SJCRH30 (cell line): ENCODE measurements at regions not wholly inside any gene's neighbourhood (a gene's known extent, or its start where the extent isn't known, plus 50 kb on each side); places are given as distances from the start of the nearest gene placed in this dataset.
"Not testable (repeated sequence)": the region's sequence is repeated elsewhere in the genome, so short reads cannot be mapped to it uniquely, and the experiment has no call there.

Experiments used
- DNase-seq, 2 experiments: peaks; one replicate each; pipeline ENCODE4 v3.0.0-alpha.2; 2015 to 2020
- H3K27ac ChIP-seq: fragments of 250-450 bp; sonication (Bioruptor Pico); 2 replicates; pipeline ENCODE4 v1.5.1; 2020; ENCODE audit warnings: mild to moderate bottlenecking, moderate library complexity
- H3K27me3 ChIP-seq: fragments of 250-450 bp; sonication (Bioruptor Pico); 2 replicates; pipeline ENCODE4 v1.5.1; 2020; ENCODE audit warnings: mild to moderate bottlenecking, moderate library complexity
- H3K36me3 ChIP-seq: fragments of 250-450 bp; sonication (Bioruptor Pico); 2 replicates; pipeline ENCODE4 v1.5.1; 2020; ENCODE audit warnings: mild to moderate bottlenecking, moderate library complexity
- H3K4me1 ChIP-seq: fragments of 250-450 bp; sonication (Bioruptor Pico); 2 replicates; pipeline ENCODE4 v1.5.1; 2020; ENCODE audit warnings: mild to moderate bottlenecking, moderate library complexity
- H3K4me3 ChIP-seq: fragments of 250-450 bp; sonication (Bioruptor Pico); 2 replicates; pipeline ENCODE4 v1.5.1; 2020; ENCODE audit warnings: mild to moderate bottlenecking, moderate library complexity
- H3K9me3 ChIP-seq: fragments of 250-450 bp; sonication (Bioruptor Pico); replicated peaks from 2 replicates; pipeline ENCODE4 v1.5.1; 2020; ENCODE audit warnings: mild to moderate bottlenecking, moderate library complexity

- peaks cover 6% of the 10 kb centered on the region; the same call in 1 of the 2 replicates for H3K4me1 ChIP-seq
- H3K36me3 ChIP-seq: no peaks in the 10 kb centered on the region
- no peaks in the 10 kb centered on the region for H3K9me3 ChIP-seq
- H3K27me3 ChIP-seq: no peaks in the 10 kb centered on the region
- DNase-seq: peak; percentile 19 to 53
- H3K27ac ChIP-seq: peak overlapping the region; percentile 54
- H3K4me3 ChIP-seq: peak overlapping the region; percentile 46
These were observed 245.7 kb upstream of the REG3G start for GRCh38 chr2:78779761-78780160.

- DNase-seq: peak; percentile 30 to 66
- Histone ChIP-seq H3K9me3 (no peaks in the 10 kb centered on the region), H3K27me3 (no peaks in the 10 kb centered on the region), H3K4me3 (peak overlapping the region; percentile 46), H3K27ac (peak overlapping the region; percentile 54), H3K4me1 (peaks cover 6% of the 10 kb centered on the region; the same call in 1 of the 2 replicates), H3K36me3 (no peaks in the 10 kb centered on the region)
These were observed 245.2 kb upstream of the REG3G start for GRCh38 chr2:78780256-78780655.

GRCh38 chr2:78780864-78781583 lies 244.5 kb upstream of the REG3G start:
- peaks cover 6% of the 10 kb centered on the region; the same call in 1 of the 2 replicates for H3K4me1 ChIP-seq
- H3K36me3 ChIP-seq: no peaks in the 10 kb centered on the region
- no peaks in the 10 kb centered on the region for H3K27me3 ChIP-seq
- no peaks in the 10 kb centered on the region for H3K9me3 ChIP-seq
- H3K4me3 ChIP-seq: peak overlapping the region; percentile 46
- peak overlapping the region; percentile 54 for H3K27ac ChIP-seq
- DNase-seq: no peak

- Histone ChIP-seq H3K4me1 (peaks cover 6% of the 10 kb centered on the region; the same call in 1 of the 2 replicates), H3K27ac (no peak overlapping the region), H3K27me3 (no peaks in the 10 kb centered on the region), H3K9me3 (no peaks in the 10 kb centered on the region), H3K36me3 (no peaks in the 10 kb centered on the region), H3K4me3 (no peak overlapping the region)
- DNase-seq: no peak
These were observed 243.3 kb upstream of the REG3G start for GRCh38 chr2:78782196-78782595.

GRCh38 chr2:78811955-78812610 lies 213.4 kb upstream of the REG3G start:
- H3K27me3 ChIP-seq: no peaks in the 10 kb centered on the region; the same call in 1 of the 2 replicates
- no peak overlapping the region for H3K27ac ChIP-seq
- no peaks in the 10 kb centered on the region for H3K36me3 ChIP-seq
- no peak overlapping the region for H3K4me3 ChIP-seq
- H3K4me1 ChIP-seq: no peaks in the 10 kb centered on the region
- no peak for DNase-seq
- no peaks in the 10 kb centered on the region for H3K9me3 ChIP-seq

- Histone ChIP-seq H3K9me3 (no peaks in the 10 kb centered on the region), H3K36me3 (no peaks in the 10 kb centered on the region), H3K27ac (no peak overlapping the region), H3K4me1 (no peaks in the 10 kb centered on the region), H3K4me3 (no peak overlapping the region), H3K27me3 (no peaks in the 10 kb centered on the region; the same call in 1 of the 2 replicates)
- no peak for DNase-seq
These were observed 211.0 kb upstream of the REG3G start for GRCh38 chr2:78814331-78814986.

GRCh38 chr2:78817430-78817829 lies 208.1 kb upstream of the REG3G start:
- Histone ChIP-seq H3K9me3 (no peaks in the 10 kb centered on the region), H3K27me3 (no peaks in the 10 kb centered on the region; the same call in 1 of the 2 replicates)

GRCh38 chr2:78832481-78832880 lies 193.0 kb upstream of the REG3G start:
- H3K4me1 ChIP-seq: no peaks in the 10 kb centered on the region
- H3K36me3 ChIP-seq: no peaks in the 10 kb centered on the region
- DNase-seq: no peak
- H3K4me3 ChIP-seq: no peak overlapping the region
- no peaks in the 10 kb centered on the region for H3K9me3 ChIP-seq
- H3K27me3 ChIP-seq: no peaks in the 10 kb centered on the region
- no peak overlapping the region for H3K27ac ChIP-seq

More at GRCh38 chr2:78817430-78817829, 208.1 kb upstream of the REG3G start:
- Histone ChIP-seq H3K4me3 (no peak overlapping the region), H3K4me1 (no peaks in the 10 kb centered on the region), H3K36me3 (no peaks in the 10 kb centered on the region), H3K27ac (no peak overlapping the region)
- DNase-seq: no peak

- no peak overlapping the region for H3K4me3 ChIP-seq
- H3K9me3 ChIP-seq: no peaks in the 10 kb centered on the region
- H3K27me3 ChIP-seq: no peaks in the 10 kb centered on the region; the same call in 1 of the 2 replicates
- no peak for DNase-seq
- no peak overlapping the region for H3K27ac ChIP-seq
- no peaks in the 10 kb centered on the region for H3K36me3 ChIP-seq
- H3K4me1 ChIP-seq: no peaks in the 10 kb centered on the region
These were observed 186.2 kb upstream of the REG3G start for GRCh38 chr2:78839259-78839658.

GRCh38 chr2:78840311-78840710 lies 185.2 kb upstream of the REG3G start:
- H3K9me3 ChIP-seq, H3K27me3 ChIP-seq, H3K36me3 ChIP-seq, H3K27ac ChIP-seq, DNase-seq, H3K4me1 ChIP-seq, H3K4me3 ChIP-seq: not testable (repeated sequence)

- DNase-seq: no peak
- H3K4me1 ChIP-seq: no peaks in the 10 kb centered on the region
- no peaks in the 10 kb centered on the region for H3K36me3 ChIP-seq
- H3K27ac ChIP-seq: no peak overlapping the region
- no peaks in the 10 kb centered on the region; the same call in 1 of the 2 replicates for H3K27me3 ChIP-seq
- no peak overlapping the region for H3K4me3 ChIP-seq
- no peaks in the 10 kb centered on the region for H3K9me3 ChIP-seq
These were observed 179.8 kb upstream of the REG3G start for GRCh38 chr2:78845664-78846185.

- Histone ChIP-seq H3K27ac (no peak overlapping the region), H3K27me3 (peaks cover 4% of the 10 kb centered on the region; the same call in 1 of the 2 replicates), H3K9me3 (no peaks in the 10 kb centered on the region), H3K36me3 (no peaks in the 10 kb centered on the region), H3K4me1 (no peaks in the 10 kb centered on the region), H3K4me3 (no peak overlapping the region)
- DNase-seq: peak; percentile 11 to 65
These were observed 164.0 kb upstream of the REG3G start for GRCh38 chr2:78861546-78861945.

- H3K27ac ChIP-seq: no peak overlapping the region
- no peaks in the 10 kb centered on the region for H3K9me3 ChIP-seq
- H3K36me3 ChIP-seq: no peaks in the 10 kb centered on the region
- DNase-seq: no peak
- H3K4me3 ChIP-seq: no peak overlapping the region
- H3K4me1 ChIP-seq: no peaks in the 10 kb centered on the region
- H3K27me3 ChIP-seq: no peaks in the 10 kb centered on the region; the same call in 1 of the 2 replicates
These were observed 161.3 kb upstream of the REG3G start for GRCh38 chr2:78864205-78864604.

GRCh38 chr2:78865667-78866066 lies 159.8 kb upstream of the REG3G start:
- DNase-seq: no peak
- H3K27ac ChIP-seq: no peak overlapping the region
- no peaks in the 10 kb centered on the region for H3K36me3 ChIP-seq
- H3K27me3 ChIP-seq: no peaks in the 10 kb centered on the region; the same call in 1 of the 2 replicates
- H3K9me3 ChIP-seq: no peaks in the 10 kb centered on the region
- H3K4me1 ChIP-seq: no peaks in the 10 kb centered on the region
- H3K4me3 ChIP-seq: no peak overlapping the region
